ENCODE measurements at regions not wholly inside any gene's neighbourhood (a gene's known extent, or its start where the extent isn't known, plus 50 kb on each side); places are given as distances from the start of the nearest gene placed in this dataset.
"Not testable (repeated sequence)": the region's sequence is repeated elsewhere in the genome, so short reads cannot be mapped to it uniquely, and the experiment has no call there.

DNA sequence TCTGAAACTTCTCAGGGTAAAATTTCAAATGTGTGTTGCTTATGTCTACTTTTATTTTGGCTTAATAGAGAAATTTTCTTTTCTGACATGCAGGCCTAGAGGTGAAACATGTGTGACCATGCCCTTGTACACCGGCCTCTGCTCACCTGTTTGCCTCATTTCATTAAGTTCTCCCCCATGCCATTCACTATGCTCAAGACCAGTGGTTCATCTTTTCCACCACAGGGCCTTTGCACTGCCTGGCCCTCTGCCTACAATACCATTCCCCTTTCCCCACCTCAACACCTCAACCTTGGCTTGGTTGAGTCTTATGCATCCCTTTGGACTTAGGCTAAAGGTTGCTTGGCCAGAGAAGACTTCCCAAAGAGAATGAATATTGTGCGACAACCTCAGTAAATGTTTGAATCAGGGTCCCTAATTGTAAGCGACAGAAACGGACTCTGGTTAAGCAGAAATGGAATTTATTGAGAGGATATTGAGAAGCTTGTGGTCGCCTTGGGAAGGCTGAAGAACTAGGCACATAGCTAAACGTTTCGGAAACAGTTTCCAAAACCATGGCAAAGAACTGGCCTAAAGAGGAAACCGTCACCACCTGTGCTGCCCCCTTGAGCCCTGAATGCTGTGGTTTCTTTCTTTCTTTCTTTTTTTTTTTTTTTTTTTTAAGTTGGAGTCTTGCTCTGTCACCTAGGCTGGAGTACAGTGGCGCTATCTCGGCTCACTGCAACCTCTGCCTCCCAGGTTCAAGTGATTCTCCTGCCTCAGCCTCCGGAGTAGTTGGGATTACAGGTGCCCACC is 152.2 kb downstream of the SOX4 start:
- no peak for DNase-seq

DNA sequence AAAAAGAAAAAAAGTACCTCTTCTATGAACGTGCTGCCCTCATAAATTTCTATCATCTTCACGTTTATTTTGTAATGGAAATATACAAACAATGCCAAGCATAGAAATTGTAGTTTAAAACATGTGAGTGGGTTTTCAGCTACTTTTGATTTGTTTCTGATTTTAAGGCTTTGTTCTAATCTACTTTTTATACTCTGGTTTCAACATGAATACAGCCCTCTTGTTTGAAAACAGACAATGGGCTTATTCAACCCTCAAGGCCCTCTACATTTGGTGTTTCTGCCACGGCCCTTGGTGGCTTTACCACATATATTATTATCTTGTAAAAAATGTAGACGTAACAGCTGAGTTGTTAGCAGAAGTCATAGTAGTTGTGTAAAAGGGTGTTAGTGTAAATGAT is 153.9 kb downstream of the SOX4 start:
- DNase-seq, result no peak

DNA sequence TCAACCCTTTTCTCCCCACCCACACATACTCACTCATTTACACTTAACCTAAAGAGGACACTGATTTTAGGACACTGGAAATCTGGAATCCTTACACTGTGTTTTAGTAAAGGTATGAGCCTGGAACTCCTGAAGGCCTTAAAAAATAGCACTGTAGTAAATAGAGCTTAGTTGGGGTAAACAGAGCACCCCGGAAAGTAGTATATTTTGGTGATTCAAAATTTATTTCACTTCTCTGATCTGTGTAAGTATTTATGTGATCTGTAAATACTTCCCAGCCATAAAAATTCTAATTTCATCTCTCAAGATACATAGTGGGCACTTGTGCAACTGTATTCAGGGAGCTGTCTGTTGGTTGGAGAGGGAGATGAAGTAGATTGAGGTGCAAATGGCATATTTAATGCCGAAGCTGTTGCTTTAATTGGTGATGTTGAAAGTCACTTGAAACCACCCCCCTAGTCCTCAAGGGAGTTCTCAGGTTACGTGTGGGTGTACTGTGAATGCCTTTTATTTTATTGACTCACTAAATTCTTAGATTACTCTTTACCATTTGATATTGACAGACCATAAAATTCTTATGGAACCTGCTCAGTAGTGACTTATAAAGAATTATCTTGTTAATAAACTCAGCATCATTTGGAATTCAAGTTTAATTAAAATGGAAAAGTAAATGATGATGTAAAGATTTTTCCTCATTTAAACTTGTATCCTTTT is 154.9 kb downstream of the SOX4 start:
- no peak for DNase-seq

DNA sequence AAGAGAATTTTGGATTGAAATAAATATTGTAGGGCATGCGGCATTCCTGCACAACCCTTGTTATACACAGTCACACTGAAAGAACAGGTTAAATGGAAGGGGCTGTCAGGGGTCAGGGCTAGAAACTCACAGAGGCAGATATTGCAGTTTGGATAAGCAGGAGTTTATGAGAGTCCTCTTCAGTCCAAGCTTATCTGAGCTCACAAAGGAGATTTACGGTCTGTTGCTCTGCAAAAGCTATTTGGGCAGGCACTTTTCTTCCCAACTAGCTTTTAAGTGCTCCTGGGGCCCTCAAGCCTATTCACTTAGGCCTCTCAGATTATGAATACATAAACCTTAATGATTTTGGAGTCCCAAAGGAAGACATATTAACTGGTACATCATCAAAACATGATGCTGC is 156.2 kb downstream of the SOX4 start:
- no peak for DNase-seq

DNA sequence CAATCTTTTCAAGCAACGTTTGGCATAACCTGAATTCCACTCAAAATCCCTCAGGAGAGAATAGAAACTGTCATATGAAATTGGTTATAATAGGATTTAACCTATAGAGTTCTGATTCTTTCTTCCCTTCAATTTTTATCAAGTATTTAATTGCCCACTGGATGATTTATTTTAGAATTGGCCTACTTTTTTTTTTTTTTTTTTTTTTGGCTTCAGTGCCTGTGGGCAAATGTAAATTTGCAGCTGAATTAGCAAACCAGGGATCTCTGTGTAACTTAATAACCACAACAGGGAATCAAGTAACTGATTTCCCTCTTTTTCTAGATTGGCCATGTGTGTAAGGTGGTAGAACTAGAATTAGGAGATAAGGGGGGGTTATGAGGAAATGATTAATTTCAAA is 157.0 kb downstream of the SOX4 start:
- DNase-seq, result no peak

DNA sequence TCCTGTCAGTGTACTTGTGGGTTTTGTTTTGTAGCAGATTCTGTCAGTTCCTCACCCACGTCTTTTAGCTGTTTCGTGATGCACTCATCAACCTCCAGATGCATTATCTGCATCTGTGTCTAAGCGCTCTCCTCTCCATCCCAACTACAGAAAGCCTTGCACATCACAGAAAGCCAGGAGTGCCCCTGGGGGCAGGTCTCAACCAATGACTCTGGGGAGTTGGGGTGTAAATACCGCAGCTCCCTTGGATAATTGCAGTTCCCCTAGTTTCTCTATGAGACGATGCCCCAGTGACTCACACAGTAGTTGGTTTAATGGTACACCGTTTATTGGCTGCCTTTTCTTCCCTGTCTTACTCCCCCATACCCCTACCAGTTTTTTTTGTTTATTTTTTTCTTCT is 158.1 kb downstream of the SOX4 start:
- DNase-seq, result no peak

DNA sequence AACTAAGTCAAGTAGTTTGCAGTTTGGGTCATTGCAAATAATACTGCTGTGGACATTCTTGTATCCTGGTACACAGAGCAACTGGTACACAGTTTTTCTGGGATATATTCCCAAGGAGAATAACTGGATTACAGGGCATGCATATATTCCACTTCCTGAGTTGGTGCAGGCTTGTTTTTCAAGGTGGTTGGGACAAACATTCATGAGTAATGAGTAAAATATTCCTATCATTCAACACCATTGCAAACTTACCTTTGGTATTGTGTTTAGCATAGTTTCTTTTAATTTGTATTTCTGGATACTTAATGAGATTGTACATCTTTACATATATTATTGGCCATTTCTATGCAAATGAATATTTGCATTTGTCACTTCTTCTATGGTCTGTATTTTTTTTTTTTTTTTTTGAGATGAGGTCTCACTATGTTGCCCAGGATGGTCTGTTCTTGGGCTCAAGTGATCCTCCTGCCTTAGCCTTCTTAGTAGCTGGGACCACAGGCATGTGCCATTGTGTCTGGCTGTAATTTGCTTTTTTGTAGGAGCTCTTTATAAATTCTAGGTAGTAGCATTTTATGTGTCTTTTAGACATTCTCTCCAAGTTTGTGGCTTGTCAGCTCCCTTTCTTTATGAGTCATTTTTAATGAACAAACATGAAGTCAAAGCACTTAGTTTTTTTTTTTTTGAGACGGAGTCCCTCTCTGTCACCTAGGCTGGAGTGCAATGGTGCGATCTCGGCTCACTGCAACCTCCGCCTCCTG is 158.7 kb downstream of the SOX4 start:
- no peak for DNase-seq

DNA sequence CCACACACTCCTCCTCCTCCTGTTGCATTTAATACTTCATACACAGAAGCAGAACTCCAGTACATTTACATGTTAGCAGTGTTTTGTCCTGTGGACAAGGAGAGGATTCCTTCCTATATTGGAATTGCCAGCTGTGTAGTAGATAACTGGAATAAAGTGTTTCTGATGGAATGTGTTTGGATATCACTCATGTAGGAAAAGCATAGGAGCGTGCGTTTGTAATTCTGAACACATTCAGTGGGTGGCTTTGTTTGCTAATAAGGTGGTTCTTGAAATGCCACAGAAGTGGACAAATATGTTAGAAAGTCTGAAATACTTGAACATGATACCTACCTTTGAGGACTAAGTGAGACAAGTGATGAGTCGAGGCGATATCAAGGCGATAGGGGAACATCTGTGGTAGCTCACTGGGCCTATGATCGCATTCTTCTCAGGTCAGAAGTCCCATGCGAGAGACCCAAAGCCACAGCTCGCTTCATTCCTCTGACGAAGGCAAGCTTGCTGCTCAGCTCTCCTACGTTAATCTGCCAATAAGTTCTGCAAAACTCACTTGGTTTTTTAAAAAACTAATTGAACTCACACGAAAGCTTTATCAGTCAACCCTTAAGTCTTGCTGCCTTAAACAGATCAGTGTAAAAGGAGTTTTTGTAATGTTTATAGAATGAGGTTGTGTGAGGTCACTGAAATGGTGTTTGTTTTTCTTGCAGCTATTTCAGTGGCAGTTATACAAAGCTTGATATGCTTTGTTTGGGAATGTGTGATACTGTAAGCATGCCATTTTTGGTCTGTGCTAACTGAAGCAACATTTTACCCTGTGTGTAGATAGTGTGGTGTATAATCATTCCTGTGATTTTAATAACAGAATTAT is 159.9 kb downstream of the SOX4 start:
- DNase-seq, result no peak

DNA sequence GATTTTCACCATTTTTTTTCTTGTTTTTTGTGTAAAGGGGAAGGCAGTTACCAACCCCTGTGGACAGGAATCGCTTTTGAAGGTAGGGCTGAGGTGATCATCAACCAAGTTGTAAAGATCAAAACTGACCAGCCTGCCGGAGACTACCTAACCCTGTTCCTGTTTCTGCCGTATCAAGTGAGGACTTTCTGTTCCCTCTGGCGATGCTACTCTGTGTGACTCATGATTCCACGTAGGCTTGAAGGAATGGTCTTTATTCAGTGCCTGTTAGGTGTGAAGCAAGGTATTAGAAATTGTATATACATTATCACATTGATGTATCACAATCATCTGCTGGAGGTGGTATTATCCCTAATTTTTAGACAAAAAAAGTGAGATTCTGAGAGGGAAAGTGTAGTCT is 161.3 kb downstream of the SOX4 start:
- DNase-seq, result no peak

DNA sequence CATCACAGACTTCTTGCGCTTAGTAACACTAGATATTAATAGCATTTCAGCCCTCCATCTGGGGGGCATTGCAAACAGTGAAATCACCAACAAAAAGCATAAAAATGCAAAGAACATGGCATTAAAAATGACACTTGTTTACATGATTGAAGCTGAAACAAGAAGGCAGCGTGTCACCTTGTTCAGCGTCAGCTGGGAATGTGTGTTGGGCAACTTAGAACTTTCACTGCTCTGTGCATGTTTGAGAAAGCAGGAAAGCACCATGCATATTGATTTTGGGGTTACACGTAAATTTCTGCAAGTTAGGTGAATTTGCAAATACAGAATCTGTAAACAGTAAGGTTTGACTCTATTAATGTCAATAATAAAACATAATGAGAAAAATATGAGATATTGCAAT is 162.9 kb downstream of the SOX4 start:
- no peak for DNase-seq

DNA sequence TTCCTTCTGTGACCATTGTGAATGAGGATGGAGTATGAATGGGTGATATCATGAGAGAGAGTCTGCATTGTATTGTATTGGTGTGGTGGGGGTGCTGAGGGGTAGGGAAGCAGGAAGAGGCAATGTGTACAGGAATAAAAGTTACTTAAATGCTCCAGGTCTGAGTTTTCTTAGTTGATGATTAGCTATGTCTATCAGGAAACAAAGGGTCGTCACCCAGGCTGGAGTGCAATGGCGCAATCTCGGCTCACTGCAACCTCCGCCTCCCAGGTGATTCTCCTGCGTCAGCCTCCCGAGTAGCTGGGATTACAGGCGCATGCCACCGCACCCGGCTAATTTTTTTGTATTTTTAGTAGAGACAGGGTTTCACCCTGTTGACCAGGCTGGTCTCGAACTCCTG is 163.8 kb downstream of the SOX4 start:
- not testable (repeated sequence) for DNase-seq

DNA sequence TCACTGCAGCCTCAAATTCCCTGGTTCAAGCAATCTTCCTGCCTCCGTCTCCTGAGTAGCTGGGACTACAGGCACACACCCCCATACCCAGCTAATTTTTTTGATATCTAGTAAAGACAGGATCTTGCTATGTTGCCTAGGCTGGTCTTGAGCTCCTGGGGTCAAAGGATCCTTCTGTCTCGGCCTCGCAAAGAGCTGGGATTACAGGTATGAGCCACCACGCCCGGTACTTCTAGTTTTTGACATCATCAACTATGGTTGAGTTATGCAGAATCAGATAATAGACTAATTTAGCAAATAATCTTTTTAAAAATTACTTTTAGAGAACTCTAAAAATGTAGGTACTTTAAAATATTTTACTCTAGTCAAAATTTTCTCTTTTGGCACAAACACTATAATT is 166.2 kb downstream of the SOX4 start:
- no peak for DNase-seq

DNA sequence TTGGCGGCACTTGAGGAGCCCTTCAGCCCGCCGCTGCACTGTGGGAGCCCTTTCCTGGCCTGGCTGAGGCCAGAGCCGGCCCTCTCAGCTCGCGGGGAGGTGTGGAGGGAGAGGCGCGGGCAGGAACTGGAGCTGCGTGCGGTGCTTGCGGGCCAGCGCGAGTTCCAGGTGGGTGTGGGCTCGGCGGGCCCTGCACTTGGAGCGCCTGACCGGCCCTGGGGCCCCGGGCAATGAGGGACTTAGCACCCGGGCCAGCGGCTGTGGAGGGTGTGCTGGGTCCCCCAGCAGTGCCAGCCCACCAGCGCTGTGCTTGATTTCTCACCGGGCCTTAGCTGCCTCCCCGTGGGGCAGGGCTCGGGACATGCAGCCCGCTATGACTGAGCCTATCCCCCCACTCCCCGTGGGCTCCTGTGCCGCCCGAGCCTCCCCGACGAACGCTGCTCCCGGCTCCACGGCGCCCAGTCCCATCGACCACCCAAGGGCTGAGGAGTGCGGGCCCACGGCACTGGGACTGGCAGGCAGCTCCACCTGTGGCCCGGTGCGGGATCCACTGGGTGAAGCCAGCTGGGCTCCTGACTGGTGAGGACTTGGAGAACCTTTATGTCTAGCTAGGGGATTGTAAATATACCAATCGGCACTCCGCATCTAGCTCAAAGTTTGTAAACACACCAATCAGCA is 167.6 kb downstream of the SOX4 start:
- DNase-seq, result not testable (repeated sequence)

DNA sequence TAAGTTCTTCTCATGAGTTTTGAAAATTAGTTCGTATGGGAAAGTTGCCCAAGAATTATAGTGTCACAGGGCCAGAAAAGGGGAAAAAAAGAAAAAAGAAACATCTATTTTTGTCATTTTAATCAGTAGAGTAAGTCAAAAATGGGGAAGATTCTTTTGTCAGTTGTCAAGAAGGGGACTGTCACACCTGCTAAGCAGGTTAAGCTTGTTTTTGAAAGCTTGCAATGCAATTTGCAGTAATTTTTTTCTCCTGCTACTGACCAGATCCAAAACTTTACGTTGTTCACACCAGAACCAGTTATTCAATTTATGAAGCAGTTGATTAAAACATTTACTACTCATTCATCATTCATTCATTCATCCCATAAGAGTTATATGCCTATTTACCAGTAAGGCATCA is 171.4 kb downstream of the SOX4 start:
- DNase-seq, result no peak

DNA sequence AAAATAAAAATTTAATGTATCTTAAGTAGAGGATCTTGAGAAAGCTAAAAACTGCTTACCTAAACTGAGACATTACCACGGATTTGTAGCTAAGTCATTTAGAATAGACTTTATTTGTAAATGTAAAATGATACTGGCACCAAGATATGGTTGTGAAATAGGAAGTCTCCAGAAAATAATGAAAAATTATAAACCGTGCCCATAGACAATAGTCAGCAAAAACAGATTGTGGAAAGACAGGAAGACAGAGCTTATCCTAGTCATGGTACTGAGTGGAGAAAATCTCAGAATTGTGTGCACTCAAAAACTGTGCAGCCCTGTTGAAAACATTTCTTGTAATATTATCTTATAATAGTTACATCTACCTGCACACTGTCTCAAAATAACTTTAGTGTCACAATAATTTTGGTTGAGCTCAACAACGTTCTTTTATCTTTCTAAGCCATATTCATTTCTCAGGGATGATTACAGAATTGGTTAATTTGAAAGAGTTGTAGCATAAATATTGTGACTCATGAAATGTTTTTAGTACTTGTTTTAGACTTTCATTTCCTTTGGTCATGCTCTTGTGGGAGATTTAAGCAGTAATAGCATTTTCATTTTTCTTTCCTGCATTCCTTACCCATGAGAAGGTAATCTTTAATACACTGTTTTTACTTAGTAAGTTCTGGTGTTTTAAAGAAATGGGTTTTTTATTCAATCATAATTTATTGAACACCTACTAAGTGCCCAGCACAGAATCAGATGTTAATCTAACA is 174.5 kb downstream of the SOX4 start:
- DNase-seq, result no peak

DNA sequence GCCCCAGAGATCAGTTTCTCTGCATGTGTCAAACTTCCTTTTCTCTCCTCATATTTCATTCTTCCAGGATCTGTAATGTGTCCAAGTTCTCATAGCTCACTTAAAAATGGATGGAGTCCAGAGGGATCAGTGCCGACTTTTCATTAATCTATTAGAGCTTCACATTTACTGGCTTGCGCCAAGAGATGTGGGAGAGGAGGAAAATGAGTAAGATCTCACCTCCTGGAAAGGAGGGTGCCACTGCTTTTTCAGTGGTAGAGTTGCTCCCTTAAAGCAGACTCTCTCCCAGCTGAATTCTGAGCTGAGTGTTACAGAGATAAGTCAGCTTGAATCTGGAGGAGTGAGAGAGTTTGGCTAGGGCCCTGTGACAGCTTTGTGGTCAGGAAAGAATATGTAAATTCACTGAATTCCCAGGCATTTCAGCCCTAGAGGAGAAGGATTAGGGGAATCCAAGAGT is 175.9 kb downstream of the SOX4 start:
- no peak for DNase-seq

DNA sequence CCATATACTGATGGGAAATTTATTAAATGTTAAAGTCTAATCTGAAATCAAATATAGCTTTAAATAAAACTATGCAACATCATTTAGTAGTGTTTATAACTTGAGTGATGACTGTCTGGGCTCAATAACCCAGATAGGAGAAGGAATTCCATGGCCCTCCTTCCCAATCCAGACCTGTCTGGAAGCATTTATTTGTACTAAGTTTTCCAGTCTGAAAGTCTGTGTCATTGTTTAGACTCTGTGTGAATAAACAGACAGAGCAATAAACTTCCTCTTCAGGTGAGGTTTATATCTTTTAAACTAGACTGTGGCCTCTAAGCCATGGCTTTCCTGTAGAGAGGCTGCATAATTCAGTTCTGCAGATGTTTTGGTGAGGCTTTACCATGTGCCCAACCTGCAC is 176.4 kb downstream of the SOX4 start:
- no peak for DNase-seq

DNA sequence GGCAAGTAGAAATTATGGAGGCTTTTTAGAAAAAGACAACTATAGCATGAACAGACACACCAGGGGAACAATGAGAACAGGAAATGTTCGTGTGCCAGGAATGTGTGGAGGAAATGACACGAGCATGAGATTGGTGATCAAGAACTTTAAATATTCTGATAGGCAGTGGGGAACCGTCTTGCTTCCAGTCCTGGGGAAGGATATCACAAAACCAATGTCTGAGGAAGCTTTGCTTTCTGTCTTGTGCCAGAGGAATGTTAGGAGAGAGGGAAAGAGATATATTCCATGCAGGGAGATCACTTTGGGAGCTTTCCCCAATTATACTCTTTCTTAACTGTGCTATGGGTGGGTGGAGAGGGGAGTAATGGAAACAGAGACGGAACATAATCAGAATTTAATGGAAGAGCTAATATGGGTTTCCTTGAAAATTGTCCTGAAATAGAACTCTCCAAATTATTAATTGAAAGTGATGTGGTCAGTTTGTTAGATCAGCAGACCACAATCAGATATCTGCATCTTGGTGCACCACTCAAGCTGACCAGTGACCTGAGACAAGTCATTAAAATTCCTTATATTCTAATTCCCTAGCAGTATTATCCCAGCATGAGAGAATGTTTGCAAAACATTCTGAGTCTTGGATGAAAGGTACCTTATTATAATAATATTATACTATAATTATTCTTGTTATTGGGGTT is 178.2 kb downstream of the SOX4 start:
- no peak for DNase-seq

DNA sequence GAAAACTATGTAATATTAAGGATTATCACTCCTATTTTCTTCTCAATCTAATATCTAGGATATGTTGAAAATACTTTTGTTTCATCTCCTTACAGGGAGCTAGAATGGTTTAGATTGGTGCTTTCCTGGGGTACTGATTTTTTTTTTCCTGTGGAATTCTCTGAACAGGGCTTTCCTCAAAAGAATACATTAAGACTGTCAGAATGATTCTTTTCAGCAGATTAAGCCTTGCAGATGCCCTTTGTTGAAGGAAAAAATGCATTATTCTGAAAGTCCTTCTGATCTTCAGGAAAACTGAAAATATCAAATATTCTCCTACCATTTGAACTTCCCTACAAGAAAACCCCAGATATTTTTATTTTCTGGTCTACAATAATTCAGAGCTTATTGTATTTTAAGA is 178.9 kb downstream of the SOX4 start:
- no peak for DNase-seq

DNA sequence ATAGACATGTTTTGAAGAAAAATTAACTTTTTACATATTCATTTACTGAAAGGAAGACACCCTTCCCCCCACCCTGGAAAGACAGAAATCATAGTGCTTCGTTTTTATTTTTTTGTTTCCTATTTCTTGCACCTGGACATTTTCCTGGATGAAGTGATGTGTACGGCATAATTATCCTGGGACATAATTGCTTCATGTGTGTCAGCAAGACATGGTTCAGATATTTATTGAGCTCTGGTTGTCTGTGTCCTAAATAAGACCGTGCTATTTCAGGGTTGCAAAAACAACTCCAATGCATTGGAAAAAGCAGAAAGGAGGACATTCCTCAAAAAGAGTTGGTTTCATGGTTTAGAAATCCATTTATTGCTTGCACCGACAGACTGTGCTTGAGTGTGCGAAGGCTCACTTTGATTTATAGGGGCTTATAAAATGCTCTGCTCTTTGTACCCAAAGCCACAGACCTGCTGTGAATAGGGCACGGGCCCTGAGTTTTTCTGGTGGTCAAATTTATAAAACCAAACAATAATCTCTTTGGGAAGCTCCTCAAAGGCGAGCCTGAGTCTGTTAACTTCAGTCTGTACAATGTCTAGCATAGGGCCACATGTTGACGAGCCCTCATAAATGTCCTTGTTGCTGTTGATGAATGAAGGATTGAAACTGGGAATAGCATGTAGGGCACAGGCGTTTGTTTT is 179.5 kb downstream of the SOX4 start:
- DNase-seq, result no peak
